ENCODE measurements at regions not wholly inside any gene's neighbourhood (a gene's known extent, or its start where the extent isn't known, plus 50 kb on each side); places are given as distances from the start of the nearest gene placed in this dataset.

DNA sequence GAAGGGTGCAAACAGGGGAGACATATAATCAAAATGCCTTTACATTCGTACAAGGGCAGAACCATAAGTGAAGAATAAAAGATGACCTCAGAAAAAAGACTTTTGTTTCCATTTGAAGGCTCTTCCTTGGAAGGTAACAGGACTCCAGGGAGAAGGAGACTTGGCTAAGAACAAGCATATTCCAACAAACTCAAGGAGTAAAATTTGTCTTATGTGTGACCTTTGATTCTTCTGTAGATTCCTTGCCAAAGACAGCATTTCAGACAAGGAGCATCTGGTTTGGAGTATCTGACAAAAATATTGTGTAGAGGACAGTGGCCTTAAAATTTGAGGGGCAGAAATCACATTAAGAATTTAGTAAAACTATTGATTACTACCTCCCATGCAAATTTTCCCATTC, 991.9 kb downstream of the FLRT2 start:
- H3K27ac ChIP-seq: no peak overlapping the region
- no peaks in the 10 kb centered on the region for H3K36me3 ChIP-seq
- H4K20me1 ChIP-seq: no peaks in the 10 kb centered on the region
- no peaks in the 10 kb centered on the region for H3K27me3 ChIP-seq
- H3K4me2 ChIP-seq: no peak overlapping the region
- peaks cover 12% of the 10 kb centered on the region for H3K4me1 ChIP-seq
- no peaks in the 10 kb centered on the region for H3K9me3 ChIP-seq
- no peak overlapping the region for H3K4me3 ChIP-seq
- TF ChIP-seq Cebpa-rat (IDR thresholded peaks at IDR 0.05): no peak
- H3K9ac ChIP-seq: no peak overlapping the region

DNA sequence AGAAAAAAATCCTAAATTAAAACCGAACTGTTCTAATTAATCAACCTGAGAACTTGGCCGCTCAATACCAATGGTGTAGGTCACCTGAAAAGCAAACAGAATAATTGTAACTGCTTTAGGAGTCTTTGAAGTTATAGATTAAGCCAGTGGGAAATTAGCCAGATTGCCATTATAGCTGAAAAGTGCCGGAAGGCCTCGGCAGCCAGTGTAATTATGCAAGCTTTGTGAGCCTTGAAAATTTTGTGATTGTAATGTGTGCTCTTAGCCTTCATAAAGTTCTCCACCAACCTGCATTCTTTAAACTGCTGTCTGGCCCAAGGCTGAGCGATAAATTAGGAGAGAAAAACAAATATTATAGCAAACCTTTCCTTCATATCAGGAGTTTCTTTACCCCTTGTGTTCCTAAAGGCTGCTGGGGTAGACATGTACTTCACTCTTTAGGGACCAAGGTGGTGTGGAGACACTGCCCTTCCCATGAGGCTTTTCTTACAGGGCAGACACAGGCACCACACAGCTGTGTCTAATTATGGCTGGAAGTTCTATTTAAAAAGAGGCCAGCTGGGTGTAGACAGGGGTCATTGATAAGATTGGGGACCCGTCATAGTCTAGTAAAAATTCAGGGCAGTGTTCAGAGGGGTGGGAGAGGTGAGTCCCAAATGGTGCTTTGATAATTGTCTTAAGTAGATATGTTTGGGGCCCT, 991.2 kb downstream of the FLRT2 start:
- no peak for TF ChIP-seq Cebpa-rat (IDR thresholded peaks at IDR 0.05)
- Histone ChIP-seq H3K36me3 (no peaks in the 10 kb centered on the region), H4K20me1 (no peaks in the 10 kb centered on the region), H3K9me3 (no peaks in the 10 kb centered on the region), H3K9ac (no peak overlapping the region), H3K27ac (no peak overlapping the region), H3K4me2 (no peak overlapping the region), H3K4me3 (no peak overlapping the region), H3K27me3 (no peaks in the 10 kb centered on the region), H3K4me1 (peaks cover 12% of the 10 kb centered on the region)

DNA sequence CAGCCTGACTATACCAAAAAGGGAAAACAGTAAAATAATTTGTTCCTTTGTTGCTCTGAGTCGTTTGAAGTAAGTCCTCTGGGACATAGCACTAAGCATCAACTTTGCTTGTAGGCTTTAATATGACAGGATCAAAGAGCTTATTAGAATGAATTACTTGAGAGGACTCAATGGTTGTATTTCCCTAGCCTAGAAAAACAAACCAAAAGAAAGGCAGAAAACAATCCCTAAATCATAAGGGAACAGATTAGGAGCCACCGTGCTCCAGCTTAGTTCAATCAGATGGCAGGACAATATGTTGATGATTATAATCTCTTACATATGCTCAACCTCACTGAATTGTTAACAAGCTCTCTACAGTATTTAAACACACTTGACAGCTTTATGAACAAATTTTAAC, 988.4 kb downstream of the FLRT2 start:
- Histone ChIP-seq H3K27ac (no peak overlapping the region), H3K4me3 (no peak overlapping the region), H3K36me3 (no peaks in the 10 kb centered on the region)

DNA sequence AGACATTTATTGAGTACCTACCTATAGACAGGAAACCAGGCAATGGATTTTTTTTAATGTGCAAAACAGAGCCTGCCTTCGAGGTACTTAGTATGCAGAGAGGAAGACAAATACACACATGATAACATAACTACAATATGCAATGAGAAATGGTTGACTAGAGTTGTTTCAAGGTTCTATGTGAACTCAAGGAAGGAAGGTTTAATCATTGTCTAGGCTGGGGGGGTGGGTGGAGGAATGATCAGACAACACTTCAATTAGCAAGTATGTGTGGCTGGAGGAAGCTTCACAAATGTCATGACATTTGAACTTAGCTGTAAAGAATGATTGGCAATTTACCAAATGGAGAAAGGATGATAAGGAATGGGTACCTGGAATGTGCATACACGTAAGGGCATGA, 985.3 kb downstream of the FLRT2 start:
- no peak for TF ChIP-seq Cebpa-rat (IDR thresholded peaks at IDR 0.05)
- Histone ChIP-seq H4K20me1 (no peaks in the 10 kb centered on the region), H3K9me3 (no peaks in the 10 kb centered on the region), H3K4me2 (no peak overlapping the region), H3K4me3 (no peak overlapping the region), H3K9ac (no peak overlapping the region), H3K36me3 (no peaks in the 10 kb centered on the region), H3K27ac (no peak overlapping the region), H3K4me1 (peaks cover 25% of the 10 kb centered on the region), H3K27me3 (no peaks in the 10 kb centered on the region)

More for the DNA sequence above, 988.4 kb downstream of the FLRT2 start:
- H3K4me1 ChIP-seq: peaks cover 16% of the 10 kb centered on the region
- H3K9ac ChIP-seq: no peak overlapping the region
- TF ChIP-seq Cebpa-rat (IDR thresholded peaks at IDR 0.05): no peak
- H3K4me2 ChIP-seq: peak overlapping the region; percentile 27; the same call in 1 of the 2 replicates
- no peaks in the 10 kb centered on the region for H4K20me1 ChIP-seq
- no peaks in the 10 kb centered on the region for H3K27me3 ChIP-seq
- no peaks in the 10 kb centered on the region for H3K9me3 ChIP-seq

DNA sequence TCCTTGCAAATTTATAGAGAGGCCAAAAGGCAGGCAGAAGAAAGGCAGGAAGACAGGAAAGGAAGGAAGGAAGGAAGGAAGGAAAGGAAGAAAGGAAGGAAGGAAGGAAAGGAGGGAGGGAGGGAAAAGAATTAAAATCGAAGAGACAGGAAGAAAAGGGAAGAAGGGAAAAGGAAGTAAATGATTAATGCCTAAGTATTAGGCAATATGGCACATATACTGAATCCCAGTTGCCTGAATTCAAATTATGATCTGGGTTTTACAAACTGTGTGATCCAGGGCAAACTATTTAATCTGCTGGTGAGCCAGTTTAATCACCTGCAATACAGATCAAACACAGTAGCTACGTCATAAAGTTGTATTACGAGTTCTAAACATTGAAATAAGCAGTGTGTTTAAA, 983.6 kb downstream of the FLRT2 start:
- Histone ChIP-seq H3K9ac (no peak overlapping the region), H3K4me1 (peaks cover 25% of the 10 kb centered on the region), H4K20me1 (no peaks in the 10 kb centered on the region), H3K4me2 (peak overlapping the region; percentile 38), H3K36me3 (no peaks in the 10 kb centered on the region), H3K27me3 (no peaks in the 10 kb centered on the region), H3K9me3 (no peaks in the 10 kb centered on the region), H3K4me3 (no peak overlapping the region), H3K27ac (no peak overlapping the region)
- no peak for TF ChIP-seq Cebpa-rat (IDR thresholded peaks at IDR 0.05)

DNA sequence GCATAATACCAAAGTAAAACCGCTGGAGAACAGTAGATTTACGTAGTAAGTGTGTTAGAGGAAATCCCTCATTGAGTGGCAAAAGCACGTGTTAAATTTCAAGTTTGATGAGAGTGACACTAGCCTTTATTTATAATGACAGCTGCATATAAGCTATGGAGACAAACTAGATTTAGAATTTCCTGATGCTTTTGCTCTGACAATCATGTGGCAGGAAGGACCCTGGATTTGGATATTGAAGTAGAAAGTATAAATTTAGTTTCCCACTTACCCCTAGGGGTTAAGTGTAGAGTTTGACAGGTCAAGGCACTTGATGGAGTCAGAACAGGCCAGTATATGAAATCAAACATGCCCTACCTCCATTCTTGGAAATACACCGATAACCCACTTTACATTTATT, 983.1 kb downstream of the FLRT2 start:
- Histone ChIP-seq H3K27me3 (no peaks in the 10 kb centered on the region), H3K9me3 (no peaks in the 10 kb centered on the region), H3K4me1 (peaks cover 20% of the 10 kb centered on the region), H3K4me2 (peak overlapping the region; percentile 38), H3K4me3 (no peak overlapping the region), H3K36me3 (no peaks in the 10 kb centered on the region), H3K27ac (no peak overlapping the region), H4K20me1 (no peaks in the 10 kb centered on the region), H3K9ac (no peak overlapping the region)
- no peak for TF ChIP-seq Cebpa-rat (IDR thresholded peaks at IDR 0.05)

DNA sequence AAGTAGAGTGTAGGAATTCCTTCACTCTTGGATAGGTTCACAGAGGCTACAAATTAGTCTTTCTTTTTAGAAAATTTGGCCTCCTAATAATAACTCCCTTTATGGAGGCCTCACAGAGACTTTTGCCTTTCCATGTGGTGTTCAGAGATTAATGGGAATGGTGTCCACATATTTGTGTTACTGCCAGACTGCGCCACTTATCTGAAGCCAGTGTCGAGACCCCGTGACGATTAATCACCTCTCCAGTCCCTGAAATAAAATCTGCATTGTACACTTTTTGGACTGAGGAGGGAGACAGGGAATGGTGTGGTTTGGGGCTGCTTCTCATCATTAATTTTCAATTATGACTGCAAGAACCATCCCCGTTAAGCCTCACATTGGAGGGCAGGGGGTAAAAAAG, 980.5 kb downstream of the FLRT2 start:
- no peak overlapping the region for H3K27ac ChIP-seq
- no peak for TF ChIP-seq Cebpa-rat (IDR thresholded peaks at IDR 0.05)
- no peak overlapping the region for H3K4me3 ChIP-seq
- no peaks in the 10 kb centered on the region for H3K27me3 ChIP-seq
- H3K4me2 ChIP-seq: no peak overlapping the region
- H3K9ac ChIP-seq: no peak overlapping the region
- no peaks in the 10 kb centered on the region for H4K20me1 ChIP-seq
- H3K36me3 ChIP-seq: no peaks in the 10 kb centered on the region
- peaks cover 13% of the 10 kb centered on the region for H3K4me1 ChIP-seq
- H3K9me3 ChIP-seq: no peaks in the 10 kb centered on the region

DNA sequence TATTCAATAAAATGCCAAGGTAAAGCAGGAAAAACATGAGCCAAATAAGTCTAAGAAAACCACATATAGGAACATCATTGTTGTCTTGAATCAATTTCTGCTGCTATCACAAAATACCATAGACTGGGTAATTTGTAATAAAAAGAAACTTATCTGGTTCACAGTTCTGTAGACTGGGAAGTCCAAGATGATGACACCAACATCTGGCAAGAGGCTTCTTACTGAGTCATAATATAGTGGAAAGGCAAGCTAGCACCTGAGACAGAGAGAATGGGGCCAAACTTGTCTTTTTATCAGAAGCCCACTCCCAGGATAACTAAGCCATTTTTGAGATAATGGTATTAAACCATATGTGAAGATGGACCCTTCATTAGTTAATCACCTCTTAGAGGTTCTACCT, 975.9 kb downstream of the FLRT2 start:
- peaks cover 15% of the 10 kb centered on the region for H3K4me1 ChIP-seq
- H3K36me3 ChIP-seq: no peaks in the 10 kb centered on the region
- H3K4me2 ChIP-seq: no peak overlapping the region
- TF ChIP-seq Cebpa-rat (IDR thresholded peaks at IDR 0.05): no peak
- H3K9me3 ChIP-seq: no peaks in the 10 kb centered on the region
- H3K27me3 ChIP-seq: no peaks in the 10 kb centered on the region
- H4K20me1 ChIP-seq: no peaks in the 10 kb centered on the region
- H3K27ac ChIP-seq: no peak overlapping the region
- no peak overlapping the region for H3K9ac ChIP-seq
- H3K4me3 ChIP-seq: no peak overlapping the region

DNA sequence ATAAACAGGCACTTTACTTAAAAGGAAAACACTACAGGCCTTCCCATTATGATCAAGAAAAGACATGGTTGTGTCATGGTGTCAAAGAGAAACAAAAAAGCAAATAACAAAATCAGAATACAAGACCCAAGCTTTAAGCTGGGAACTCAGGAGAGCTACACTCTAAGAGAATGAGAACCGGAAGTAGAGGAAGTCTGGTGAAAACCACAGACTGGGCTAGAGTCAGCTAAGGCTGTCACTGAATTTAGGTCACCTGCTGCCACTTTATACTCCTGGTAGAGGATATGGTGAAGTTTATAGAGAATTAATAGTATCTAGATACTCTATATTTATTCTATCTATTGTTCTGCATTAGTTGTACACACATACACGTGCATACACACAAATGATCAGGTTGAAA, 971.7 kb downstream of the FLRT2 start:
- Histone ChIP-seq H3K9me3 (no peaks in the 10 kb centered on the region), H3K27ac (no peak overlapping the region), H4K20me1 (no peaks in the 10 kb centered on the region), H3K4me1 (peaks cover 15% of the 10 kb centered on the region), H3K36me3 (no peaks in the 10 kb centered on the region), H3K4me3 (no peak overlapping the region), H3K27me3 (no peaks in the 10 kb centered on the region), H3K4me2 (peak overlapping the region; percentile 52), H3K9ac (no peak overlapping the region)
- TF ChIP-seq Cebpa-rat (IDR thresholded peaks at IDR 0.05): no peak

DNA sequence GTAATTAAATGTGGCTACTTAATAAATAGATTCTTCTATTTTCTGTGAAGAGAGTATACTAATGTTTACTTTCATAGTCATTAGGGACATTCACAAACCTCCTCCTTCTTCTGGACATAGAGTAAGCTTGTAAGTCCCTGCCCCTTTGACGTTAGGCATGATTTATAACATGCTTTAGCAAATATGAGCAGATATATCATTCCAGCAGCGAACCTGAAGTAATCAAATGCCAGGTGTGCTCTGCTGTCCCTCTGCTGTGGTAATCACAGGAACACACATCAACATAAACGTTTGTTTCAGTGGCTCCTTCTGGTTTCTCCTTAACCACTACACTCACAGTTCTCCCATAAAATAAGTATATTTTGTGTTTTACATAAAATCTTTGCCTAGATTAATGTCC, 961.8 kb downstream of the FLRT2 start:
- Histone ChIP-seq H3K4me1 (no peaks in the 10 kb centered on the region), H4K20me1 (no peaks in the 10 kb centered on the region), H3K27ac (no peak overlapping the region), H3K9ac (no peak overlapping the region), H3K36me3 (no peaks in the 10 kb centered on the region), H3K4me2 (no peak overlapping the region), H3K27me3 (no peaks in the 10 kb centered on the region), H3K4me3 (no peak overlapping the region), H3K9me3 (no peaks in the 10 kb centered on the region)
- no peak for TF ChIP-seq Cebpa-rat (IDR thresholded peaks at IDR 0.05)

DNA sequence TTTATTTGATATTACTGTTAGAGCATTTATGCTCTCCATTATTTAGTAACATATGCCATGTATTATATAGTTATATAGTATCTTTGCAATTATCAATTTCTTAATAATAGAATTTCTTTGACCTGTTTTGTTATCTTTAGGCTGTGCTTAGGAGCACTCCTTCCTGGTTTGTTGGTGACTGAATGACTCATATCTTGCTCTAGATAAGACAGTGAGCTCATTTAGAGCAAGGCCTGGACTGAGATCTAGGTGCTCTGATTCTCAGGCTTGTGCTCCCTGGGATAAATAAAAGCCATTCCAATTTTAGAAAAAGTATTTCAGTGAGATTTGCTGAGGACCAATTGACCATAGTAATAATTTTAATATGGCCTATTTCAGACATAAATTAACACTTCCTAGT, 951.2 kb downstream of the FLRT2 start:
- Histone ChIP-seq H3K4me1 (no peaks in the 10 kb centered on the region), H3K27ac (no peak overlapping the region), H3K36me3 (no peaks in the 10 kb centered on the region), H3K9me3 (no peaks in the 10 kb centered on the region), H3K27me3 (no peaks in the 10 kb centered on the region), H4K20me1 (no peaks in the 10 kb centered on the region), H3K4me2 (no peak overlapping the region), H3K9ac (no peak overlapping the region), H3K4me3 (no peak overlapping the region)
- no peak for TF ChIP-seq Cebpa-rat (IDR thresholded peaks at IDR 0.05)

Data from BLaER1 (cell line).